Right ventricle myocardium superior (tissue), 1 donor: ENCODE measurements at regions not wholly inside any gene's neighbourhood (a gene's known extent, or its start where the extent isn't known, plus 50 kb on each side); places are given as distances from the start of the nearest gene placed in this dataset.

Experiments
- ATAC-seq: fragments of 200-7000 bp; cut with Tn5 transposase; one replicate; pipeline ENCODE4 v1.9.1; 2020; ENCODE audit warnings: mild to moderate bottlenecking; ENCODE audit not compliant: poor library complexity
- DNase-seq: peaks from one replicate; pipeline ENCODE4 v3.0.0-alpha.2; 2020
- intact Hi-C: fragments of 100-400 bp; cut with DNase I; formaldehyde crosslinking; loops from one replicate; pipeline ENCODE4 v1.11.2; 2022
- donor health status: DM: no; HTN: yes; CAD: no; lungs with severe emphysema.

DNA sequence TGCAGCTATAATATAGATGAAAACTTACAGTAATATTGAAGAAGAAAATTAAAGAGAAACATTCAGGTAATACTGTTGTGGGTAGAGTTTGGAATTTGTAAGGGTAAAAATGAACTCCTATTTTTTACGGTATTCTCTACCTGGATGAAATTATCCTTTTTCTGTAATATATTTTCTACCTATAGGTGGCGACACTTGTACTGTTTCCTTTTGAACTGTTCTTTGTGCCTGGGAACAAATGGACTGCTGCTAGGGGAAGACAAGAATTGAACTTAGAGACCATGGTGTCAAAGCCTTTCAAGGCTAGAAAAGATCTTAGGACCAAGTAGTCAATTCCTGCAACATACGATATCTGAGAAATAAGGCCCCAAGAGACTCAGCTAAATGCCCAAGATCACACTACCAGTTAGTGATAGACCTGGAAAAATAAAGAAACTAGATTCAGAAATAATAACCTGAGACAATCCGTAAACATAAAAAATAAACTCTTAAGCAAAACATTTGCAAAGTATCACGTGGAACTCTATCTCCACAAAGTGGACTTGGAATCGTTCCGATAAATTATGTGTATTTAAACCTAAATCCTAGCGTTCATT, 383.8 kb downstream of the TFAP2A start:
- ATAC-seq = no peak
- intact Hi-C loops = no loop called here
- DNase-seq = no peak

DNA sequence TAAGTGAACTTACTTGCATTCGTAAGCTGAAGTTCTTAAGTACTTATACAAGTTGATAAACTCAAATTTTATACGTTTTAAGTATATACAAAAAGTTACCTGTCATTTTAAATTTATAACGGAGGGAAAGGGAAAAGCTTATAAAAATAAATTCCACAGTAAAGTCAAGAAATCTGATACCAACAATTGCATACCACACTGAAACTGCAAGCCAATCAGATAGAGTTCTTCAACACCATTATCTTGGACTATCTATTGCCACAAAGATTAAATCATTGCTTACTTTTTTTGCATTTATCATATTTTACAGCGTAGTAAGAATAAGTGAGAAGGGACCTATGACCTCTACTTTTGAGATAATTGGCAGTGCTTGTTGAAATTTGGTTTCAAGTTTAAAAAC, 386.7 kb downstream of the TFAP2A start:
- DNase-seq (no peak), ATAC-seq (no peak)
- intact Hi-C loops = no loop called here

DNA sequence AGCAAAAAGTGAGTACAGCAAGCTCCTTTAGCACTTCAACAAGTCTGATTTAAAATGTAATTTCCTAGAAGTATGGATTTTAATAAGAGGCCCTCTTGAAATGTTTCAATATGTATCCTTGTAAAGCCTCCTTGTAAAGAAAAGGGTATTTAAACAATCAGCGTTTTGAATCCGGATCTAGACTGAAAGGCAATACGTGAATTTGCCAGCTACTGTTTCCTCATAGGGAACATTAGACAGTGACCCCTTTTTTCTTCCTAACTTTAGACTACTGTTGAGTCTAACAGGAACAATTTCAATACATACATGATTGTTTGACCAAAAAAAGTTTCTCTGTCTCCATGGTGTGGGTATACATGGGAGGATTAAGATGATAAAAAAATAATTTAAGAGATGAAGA, 395.0 kb downstream of the TFAP2A start:
- ATAC-seq (no peak), DNase-seq (no peak)
- intact Hi-C loops = no loop called here

DNA sequence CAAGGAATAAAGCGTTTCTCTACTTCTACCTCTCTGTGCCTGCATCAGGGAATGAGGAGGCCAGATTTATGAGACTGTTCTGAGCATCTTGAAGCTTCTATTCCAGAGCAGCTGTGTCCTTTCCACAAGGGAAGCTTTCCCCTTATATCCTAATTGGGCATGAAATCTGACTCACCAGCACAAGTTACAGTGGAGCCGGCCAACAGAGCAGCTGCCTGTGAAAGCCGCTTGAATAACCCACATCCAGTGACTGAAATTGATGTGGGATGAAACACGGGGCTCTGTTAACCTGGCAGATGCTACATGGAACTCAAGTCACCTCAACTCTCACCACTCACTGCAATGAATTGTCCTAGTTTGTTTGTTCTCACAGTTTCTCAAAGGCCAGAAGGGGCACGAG, 400.3 kb downstream of the TFAP2A start:
- ATAC-seq = no peak
- intact Hi-C loops = no loop called here

DNA sequence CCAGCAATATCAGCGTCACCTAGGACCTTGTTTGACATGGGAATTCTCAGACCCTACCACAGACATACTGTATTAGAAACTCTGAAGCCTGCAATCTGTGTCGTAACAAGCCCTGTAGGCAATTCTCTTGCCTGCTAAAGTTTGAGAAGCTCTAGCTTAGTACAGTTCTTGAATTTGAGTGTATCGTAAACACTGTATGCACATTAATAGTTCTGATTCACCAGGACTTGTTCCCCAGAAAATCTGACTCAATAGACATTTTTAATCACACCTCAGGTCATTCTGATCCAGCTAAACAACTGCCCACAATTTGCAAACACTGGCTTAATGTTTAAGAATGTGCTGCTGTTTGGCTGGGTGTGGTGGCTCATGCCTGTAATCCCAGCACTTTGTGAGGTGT, 414.3 kb downstream of the TFAP2A start:
- intact Hi-C loops = no loop called here
- no peak for DNase-seq
- ATAC-seq = no peak

More for the DNA sequence above, 400.3 kb downstream of the TFAP2A start:
- no peak for DNase-seq

DNA sequence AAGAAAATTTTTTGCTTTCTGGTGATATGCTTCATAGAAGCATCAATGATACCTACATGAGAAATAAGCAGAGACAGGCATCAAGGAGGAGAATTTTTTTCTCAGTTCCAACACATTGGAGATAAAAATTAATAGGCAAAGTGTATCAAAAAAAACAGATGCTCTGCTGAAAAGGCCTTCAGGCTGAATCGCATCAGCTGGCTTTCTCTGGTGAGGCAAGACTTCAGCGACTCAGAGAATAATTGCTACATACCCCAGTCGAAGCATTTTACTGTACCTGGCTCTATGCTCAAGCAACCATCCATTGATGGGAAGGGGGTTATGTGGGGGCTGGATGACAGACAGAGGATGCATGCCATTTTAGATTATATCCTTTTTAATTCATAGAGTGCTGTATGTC, 415.1 kb downstream of the TFAP2A start:
- intact Hi-C loops = no loop called here
- DNase-seq = no peak
- no peak for ATAC-seq

DNA sequence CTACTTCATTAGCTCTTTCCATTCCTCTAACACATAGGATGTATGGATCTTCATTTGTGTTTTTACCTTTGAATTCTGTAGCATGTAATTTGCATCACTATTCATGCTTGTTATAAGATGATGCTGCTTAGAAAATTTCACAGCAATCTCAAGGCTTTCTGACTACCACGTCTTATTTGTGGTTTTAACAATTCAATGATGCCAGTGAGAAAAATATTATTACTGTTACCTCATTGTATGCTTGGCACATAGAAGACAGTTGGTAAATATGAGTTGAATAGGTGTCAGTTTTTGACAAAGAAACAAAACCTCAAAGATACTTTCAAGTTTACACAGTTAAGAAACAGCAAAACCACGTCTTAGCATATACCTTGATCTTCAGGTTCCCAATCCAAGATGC, 428.6 kb downstream of the TFAP2A start:
- intact Hi-C loops = no loop called here
- DNase-seq (no peak), ATAC-seq (no peak)

DNA sequence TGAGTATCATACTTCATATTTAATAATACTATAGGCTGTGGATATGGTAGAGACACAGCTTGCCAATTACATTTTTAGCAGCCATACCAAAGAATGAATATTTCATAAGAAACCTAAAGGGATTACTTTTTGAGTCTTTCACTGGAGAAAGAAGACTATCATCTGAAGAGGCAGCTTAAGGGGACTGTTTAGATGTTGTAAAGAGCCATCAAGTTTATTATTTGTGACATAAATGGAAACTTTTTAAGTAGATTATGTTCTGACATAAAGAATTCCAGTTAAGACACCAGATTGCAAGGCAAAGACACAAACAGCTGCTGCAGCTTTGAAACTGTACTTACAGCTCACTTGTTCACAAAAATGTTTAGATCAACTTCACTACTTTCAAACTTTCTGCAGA, 429.4 kb downstream of the TFAP2A start:
- DNase-seq (no peak), ATAC-seq (no peak)
- intact Hi-C loops = no loop called here

DNA sequence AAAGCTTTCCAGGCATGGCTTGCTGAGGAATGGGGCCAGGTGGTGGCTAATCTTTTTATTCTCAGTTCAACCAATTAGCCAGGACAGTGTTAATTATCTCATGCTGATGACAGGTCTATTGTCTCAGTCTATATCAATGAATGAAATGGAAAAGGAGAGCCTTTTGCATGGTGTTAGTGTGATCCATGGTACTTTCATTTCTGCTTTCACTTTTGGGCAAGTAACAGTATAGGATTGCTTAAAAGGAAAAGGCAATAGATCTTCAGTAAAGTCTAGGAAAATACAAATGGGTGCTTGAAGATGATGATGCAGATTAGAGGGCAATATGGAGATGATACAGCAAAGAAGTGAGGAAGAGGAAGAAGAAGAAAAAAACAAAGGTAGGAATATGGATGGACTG, 430.3 kb downstream of the TFAP2A start:
- no peak for ATAC-seq
- no peak for DNase-seq
- intact Hi-C loops = no loop called here

DNA sequence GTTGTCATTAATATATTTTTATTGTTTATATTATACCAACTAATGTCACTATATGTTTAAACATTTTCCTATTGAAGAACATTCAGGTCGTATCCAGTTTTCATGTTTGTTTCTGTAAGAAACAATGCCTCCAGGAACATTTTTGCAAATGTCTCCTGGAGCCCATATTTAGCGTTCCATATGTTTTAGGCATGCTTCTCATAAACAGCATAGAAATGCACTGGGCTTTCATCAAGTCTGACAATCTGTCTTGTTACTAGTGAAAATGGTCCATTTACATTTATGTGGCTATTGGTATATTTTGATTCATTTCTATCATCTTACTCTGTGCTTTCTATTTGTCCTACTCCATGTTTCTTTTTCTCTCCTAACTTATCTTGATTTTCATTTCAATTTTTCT, 431.7 kb downstream of the TFAP2A start:
- intact Hi-C loops = no loop called here
- ATAC-seq = no peak
- no peak for DNase-seq

DNA sequence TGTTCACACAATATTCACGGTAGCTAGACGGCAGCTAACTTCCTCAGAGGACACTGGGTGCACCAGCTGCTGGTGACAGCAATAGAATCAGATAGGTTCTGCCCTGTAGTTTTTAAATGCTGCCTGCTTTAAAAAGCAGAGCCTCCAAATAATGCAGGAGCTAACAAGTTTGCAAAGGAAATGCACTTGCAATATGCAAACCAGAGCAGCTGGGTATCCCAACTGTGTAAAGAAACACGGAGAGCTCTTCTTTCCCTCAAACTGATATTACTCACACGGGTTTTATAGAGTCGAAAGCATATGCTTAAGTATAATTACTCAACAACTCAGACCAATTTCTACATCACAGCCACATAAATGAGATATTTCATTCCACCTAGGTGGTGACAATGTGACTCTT, 432.7 kb downstream of the TFAP2A start:
- ATAC-seq (no peak), DNase-seq (no peak)
- intact Hi-C loops = no loop called here

DNA sequence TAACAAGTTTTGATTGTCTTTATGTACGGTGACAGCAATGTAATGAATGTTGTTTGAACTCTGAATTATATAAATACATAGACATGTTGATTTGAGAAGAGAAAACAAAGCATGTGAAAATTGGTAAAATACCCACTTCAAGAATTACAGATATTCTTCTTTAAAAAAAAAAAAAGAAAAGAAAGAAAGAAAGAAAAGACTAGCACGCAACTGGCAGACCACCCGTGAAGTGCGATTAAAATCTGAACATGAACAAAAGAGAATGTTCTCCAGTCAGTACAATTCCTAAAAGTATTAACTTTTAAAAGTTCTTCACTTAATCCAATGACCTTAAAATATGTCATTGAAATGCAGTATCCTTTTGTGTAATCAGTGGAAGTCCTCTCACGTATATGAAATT, 434.9 kb downstream of the TFAP2A start:
- intact Hi-C loops = no loop called here
- DNase-seq (no peak), ATAC-seq (no peak)

DNA sequence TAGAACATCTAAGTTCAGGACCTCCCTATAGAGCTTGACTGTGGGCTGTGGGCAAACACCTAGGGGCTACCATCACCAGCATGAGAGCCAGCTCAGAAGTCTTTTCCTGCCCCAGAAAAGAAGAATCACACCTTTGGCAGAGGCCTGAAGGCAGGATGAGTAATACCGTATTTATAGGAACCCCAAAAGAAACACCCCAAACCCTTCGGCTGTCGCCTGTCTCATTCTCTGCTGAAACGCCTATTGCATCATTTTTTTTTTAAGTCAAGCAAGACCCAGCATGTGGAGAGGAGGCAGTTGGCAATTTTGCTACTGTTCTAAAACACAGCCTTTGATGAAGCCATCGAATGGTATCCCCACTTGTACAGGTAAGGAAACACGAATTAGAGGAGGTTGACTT, 436.4 kb downstream of the TFAP2A start:
- intact Hi-C loops = no loop called here

DNA sequence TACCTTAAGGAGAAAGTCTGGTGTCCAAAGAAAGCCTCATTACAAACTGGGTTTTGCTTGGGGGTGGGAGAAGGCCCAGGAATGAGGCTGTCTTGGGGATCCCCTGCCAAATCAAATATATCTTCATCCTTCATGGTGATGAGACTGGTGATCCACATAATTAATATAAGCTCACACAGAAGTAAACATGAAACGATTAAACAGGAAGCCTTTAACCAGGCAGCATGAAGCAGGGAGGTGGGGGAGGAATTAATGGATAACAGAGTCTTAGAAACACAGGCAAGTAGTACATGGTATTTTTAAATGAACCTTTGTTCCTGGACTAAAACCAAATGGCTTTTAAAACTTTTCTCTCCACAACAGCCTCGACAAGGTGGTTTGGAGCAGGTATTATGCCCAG, 437.5 kb downstream of the TFAP2A start:
- intact Hi-C loops = no loop called here
- DNase-seq (no peak), ATAC-seq (no peak)

More for the DNA sequence above, 436.4 kb downstream of the TFAP2A start:
- DNase-seq = no peak
- ATAC-seq = no peak

DNA sequence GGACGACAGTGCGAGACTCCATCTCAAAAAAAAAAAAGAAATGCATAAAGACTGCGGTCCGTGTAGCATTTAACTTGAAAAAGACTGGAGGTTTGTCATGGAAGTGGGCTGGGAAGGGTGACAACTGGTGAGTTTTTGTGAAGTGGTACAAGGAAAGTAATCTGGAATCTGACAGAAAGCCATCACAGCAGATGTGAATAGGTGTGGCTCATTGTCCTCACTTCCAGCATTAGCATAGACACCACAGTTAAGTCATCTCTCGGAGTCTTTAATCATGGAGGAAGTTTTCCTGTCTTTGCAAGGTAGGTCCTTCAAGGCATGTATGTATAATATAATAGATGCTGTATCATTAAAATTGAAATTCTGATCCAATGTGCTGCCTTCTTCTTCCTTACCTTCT, 453.2 kb downstream of the TFAP2A start:
- ATAC-seq (no peak), DNase-seq (no peak)
- intact Hi-C loops = no loop called here

DNA sequence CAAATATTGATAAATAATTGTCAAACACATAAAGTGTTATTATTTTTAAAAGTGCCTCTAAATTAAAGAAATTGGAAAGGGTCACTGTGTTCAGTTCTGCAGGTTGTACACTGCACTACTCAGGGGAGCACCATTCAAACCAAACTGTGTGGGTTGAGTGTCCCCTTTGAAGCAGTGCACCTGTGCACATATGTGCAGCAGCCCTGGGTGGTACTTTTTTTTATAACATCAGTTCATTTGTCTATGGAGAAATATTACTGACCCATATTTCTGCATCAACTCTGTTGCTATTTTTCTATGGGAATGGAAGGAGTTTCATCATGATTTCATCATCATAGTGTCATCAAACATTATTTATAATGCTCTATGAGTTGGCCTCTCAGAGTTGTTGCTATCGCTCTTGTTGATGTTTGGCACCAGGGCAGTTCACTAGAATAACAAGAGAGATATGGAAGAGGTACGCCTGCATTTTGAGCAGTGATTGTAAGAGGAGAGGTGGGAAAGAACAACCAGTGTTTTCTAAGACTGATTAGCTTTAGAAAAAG, 457.6 kb downstream of the TFAP2A start:
- ATAC-seq = no peak
- intact Hi-C loops = no loop called here
- DNase-seq = no peak

DNA sequence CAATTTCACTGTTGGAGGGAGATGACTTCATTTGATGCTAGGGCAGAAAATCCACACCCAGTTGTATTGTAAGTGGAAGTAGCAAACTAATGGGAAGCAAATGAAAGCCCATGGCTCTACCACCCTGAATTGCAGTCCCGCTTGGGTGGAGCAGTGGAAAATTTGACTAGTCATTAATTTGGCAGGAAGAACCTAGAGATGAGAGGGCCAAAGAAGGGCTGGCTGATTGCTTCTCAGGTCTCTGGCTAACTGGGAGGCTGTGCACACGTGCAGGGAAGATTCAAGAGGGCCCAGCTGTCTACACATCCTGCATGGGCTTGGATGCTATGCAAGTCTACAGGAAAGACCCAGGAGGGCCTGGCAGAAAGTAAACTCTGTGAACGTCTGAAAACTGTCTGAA, 466.2 kb downstream of the TFAP2A start:
- intact Hi-C loops = no loop called here
- DNase-seq (no peak), ATAC-seq (no peak)

DNA sequence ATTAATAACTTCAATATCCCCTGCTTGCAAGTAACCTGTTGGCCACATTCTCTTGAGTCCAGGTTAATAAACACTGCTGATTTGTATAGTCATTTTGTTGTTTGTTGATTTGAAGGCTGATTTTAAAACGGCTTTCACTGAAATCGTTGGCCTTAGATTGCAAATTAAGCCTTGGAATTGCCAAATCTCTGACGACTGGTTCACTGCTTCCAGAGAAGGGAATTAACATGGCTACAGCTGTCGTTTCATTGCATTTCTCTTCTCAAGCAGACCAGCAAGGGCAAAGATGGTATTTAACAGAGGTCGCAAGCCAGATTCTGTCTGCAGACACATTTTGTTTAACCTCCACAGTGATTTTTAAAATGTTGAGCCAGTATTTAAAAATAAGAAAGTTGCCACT, 470.9 kb downstream of the TFAP2A start:
- ATAC-seq (no peak), DNase-seq (no peak)
- intact Hi-C loops = no loop called here

DNA sequence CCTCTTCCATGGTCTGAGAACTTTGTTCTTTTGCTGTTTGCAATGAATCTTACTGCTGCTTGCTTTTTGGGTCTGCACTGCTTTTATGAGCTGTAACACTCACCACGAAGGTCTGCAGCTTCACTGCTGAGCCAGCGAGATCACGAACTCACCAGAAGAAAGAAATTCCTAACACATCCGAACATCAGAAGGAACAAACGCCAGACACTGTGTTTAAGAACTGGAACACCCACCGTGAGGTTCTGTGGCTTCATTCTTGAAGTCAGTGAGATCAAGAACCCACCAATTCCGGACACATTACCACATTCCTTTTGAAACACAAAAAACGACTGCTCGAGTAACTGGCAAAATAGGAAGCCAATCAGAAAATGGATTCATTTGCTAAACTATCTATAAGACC, 471.8 kb downstream of the TFAP2A start:
- no peak for DNase-seq
- ATAC-seq = no peak
- intact Hi-C loops = no loop called here

DNA sequence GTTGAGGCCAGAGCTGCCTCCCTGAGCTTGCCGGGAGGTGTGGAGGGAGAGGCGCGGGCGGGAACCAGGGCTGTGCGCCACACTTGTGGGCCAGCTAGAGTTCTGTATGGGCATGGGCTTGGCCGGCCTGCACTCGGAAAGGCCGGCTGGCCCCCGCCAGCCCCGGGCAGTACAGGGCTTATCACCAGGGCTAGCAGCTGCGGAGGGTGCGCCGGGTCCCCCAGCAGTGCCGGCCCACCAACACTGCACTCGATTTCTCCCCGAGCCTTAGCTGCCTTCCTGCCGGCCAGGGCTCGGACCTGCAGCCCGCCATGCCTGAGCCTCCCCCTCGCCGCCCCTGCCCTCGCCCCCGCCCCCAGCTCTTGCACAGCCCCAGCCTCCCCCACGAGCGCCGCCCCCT, 472.7 kb downstream of the TFAP2A start:
- ATAC-seq (no peak), DNase-seq (no peak)
- intact Hi-C loops = no loop called here

DNA sequence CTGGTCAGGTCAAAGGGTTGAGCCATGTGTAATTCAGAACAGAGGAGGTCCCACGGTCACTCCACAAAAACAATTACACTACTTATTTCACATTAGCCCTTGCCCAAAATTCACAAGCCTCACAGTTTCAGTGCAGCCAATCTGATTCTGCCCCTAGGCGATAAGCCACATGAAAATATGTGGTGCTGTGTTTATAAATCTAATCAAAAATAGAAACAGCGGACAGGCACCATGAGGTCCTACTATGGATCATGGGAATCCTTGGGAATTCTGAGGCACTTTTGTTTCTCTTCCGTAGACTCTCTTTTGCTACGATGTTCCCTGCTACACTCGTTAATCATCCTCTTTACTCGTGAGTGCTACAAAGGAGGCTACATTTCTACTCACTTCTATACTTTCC, 476.1 kb downstream of the TFAP2A start:
- intact Hi-C loops = no loop called here
- DNase-seq (no peak), ATAC-seq (no peak)
